Kasumi-1 (cell line): ENCODE measurements at regions not wholly inside any gene's neighbourhood (a gene's known extent, or its start where the extent isn't known, plus 50 kb on each side); places are given as distances from the start of the nearest gene placed in this dataset.

ENCODE experiments used
- DNase-seq, 2 experiments: peaks; one replicate each; lab custom pipeline; 2025; lab: John Stamatoyannopoulos, UW

DNA sequence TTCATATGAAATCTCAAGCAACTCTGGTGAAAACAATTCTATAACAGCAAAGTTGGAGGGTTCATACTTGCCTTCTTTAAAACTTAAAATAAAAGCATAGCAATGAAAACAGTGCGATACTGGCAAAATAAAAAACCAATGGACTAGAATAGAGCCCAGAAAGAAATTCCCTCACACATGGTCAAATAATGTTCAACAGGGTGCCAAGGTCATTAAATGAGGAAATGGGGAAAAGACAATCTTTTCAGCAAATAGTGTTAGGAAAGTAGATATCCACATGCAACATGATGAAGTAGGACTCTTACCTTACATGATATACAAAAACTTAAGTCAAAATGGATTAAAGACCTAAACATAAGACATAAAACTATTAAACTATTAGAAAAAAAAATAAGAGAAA, 970.2 kb upstream of the AGA start:
- no peak for DNase-seq

GRCh38 chr4:178414042-178414441, 971.8 kb upstream of the AGA start:
- DNase-seq = no peak

GRCh38 chr4:178414881-178415446, 972.7 kb upstream of the AGA start:
- no peak for DNase-seq

- DNase-seq = no peak
Measured at GRCh38 chr4:178415925-178416324, 973.7 kb upstream of the AGA start.

DNA sequence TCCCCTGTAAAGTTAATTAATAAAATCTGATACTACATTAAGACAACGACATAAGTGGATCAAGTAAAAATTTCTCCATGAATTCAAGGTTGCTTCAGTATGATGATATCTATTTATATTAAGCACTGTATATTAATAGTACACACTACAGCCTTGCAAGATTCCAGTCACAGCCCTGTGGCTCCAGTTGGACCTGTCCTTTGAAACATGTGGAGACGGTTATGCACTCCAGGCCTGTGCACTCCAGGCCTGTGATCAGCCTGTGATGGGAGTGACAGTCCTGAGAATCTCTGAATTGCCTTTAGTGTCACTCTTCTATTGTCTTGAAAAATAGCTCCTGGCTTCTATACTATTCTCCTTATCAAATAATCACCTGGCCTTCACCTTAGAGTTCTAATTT, 981.1 kb upstream of the AGA start:
- no peak for DNase-seq

GRCh38 chr4:178426871-178427270, 984.6 kb upstream of the AGA start:
- DNase-seq = no peak

DNA sequence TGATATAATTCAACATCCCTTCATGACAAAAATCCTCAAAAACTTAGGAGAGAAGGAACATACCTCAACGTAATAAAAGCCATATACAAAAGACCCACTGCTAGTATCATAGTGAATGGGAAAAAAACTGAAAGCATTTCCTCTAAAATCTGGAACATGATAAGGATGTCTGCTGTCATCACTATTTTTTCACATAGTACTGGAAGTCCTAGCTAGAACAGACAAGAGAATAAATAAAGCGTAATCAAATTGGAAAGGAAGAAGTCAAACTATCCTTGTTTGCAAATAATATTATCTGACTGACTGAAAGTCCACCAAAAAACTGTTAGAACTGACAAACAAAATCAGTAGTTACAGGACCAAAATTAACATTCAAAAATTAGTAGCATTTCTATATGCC, 985.4 kb upstream of the AGA start:
- no peak for DNase-seq

DNA sequence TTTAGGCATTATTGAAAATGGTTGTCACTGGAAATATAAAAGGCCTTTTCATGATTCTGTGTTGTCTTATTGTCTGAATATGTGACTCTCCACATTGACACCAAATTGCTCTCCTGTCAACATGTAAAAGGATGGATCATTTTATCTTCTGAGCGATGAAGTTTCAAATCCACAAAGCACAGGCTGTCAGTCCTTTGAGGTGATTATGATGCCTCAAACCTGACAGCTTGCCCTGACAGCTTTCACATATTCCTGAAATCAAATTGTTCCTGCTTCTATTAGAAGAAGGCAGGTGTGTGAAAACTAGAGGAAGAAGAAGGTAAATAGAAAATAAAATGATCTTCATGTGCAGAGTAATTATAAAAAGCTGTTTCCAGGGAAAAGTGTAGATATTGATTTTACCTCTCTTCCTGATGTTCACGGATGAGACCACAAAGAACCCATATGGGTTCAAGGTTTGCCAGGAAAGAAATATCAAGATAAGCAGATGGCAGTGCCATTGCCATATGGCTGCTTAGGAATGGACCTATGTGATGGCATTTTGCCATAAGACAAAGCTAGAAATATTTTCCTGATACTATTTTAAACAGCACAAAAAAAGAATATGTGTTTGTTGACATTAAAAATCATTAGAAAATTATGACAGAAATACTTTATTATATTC, 1006.3 kb upstream of the AGA start:
- DNase-seq = no peak

GRCh38 chr4:178450614-178451013, 1008.4 kb upstream of the AGA start:
- no peak for DNase-seq

DNA sequence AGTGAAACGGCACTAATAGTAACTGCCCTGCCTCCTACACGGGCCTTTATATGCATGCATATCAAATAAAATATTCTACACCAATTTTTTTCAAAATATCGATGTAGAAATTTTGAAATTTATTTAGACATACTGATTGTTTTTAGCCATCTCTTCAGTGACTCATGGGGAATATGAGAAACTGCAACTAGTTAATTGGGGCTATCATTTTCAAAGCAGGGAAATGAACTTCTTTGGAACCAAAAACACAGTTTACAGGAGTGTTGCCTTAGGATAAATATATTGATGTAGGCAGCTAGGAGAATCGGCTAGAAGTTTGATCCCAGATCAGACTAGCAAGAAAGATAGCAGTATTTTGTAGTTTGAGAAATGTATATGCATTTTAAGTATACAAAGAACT, 1010.8 kb upstream of the AGA start:
- DNase-seq = no peak

DNA sequence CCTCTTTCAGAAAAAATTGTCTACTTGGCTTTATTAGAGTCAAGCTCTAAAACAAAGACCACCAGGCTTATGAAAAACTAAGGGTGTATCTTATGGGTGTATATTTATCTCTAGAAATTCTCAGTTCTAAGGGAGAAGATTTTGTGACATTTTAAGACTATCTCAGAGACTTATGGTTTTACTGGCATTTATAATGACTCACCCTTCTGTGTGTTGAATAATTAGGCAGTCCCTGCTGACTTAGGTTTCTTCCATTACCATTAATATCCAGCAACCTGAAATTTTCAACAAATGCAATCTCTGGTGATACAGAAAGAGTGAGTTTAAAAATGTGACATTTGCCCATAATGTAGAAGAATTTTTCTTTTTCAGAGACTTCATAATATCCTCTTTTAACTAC, 1015.0 kb upstream of the AGA start:
- DNase-seq = no peak

DNA sequence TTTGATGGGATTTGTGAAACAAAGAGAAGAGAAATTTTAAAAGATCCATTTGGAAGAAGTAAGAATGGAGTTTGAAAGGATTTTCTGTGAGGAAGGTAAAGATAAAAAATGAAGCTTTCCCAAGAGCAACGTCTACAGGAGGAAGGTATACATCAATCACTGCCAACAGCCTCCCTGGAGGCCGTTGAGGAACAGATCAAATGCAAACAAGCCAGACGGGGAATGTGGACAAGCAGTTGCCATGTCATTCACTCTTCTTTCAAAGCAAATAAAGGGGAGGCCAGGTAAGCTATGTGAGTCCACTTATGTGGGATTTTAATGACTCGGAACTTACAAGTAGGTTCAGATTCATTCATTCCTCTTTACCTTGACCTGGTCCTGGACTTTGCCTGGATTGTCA, 1020.5 kb upstream of the AGA start:
- no peak for DNase-seq

DNA sequence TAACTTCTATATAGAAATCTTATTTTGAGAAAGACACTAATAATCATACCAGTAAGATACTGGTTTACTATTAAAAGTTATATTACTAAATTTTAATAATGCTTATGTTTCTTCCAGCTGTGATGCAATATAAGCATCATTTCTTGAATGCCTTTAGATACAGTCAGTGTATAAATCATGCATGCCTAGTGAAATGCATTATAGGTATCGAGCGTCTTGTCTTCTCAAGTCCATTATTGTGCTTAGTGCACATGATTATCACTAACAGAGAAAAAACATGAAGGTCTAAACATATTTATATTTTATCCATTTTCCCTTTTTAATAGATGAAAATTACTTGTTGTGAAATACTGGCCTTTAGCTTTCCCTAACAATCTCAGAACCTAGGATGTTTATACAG, 1021.5 kb upstream of the AGA start:
- no peak for DNase-seq

- DNase-seq = no peak
Measured at GRCh38 chr4:178470996-178471784, 1029.0 kb upstream of the AGA start.

DNA sequence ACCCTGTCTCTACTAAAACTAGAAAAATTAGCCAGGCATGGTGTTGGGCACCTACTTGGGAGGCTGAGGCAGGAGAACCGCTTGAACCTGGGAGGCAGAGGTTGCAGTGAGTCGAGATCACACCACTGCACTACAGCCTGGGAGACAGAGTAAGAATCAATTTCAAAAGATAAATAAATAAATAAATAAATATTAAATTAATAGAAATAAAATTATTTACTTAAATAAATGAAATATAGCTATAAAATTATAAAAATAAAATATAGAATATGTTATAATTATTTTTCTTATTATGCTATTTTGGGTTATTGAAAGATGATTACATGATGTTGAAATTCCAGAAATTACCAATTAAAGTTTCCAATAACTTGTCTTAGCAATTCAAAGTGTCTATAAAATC, 1029.8 kb upstream of the AGA start:
- no peak for DNase-seq

DNA sequence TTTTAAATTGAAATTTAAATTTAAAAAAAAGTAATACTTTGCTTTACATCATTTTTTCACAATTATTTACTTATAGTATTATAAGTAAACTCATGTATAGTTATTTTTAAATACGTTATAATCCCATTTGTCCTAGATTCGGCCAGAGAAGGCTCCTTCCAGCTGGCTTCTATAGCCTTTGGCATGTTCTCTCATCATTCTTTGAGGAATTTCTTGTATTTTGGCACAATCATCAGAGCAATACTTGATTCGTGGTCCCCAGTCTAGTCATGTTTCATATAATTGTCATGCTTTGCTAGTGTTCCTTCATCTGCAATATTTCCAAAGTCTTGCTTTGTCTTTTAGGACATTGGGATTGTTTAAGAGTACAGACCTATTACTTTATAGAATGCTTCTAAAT, 1037.9 kb upstream of the AGA start:
- DNase-seq = no peak

DNA sequence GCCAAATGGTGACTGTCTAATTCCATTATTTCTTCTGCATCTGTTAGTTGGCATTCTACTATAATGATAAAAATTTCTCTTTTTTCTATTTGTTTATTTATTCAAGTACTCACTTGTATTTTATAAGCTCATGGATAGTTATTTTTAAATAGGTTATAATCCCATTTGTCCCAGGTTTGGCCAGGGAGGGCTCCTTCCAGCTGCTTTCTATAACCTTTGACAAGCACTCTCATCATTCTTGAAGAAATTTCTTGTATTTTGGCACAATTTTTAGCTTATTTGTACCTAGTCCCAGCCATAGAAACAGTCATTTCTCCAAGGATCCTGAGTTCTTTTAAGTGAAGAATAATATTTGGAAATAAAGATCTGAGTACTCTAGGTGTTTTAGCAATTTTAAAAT, 1038.6 kb upstream of the AGA start:
- no peak for DNase-seq

DNA sequence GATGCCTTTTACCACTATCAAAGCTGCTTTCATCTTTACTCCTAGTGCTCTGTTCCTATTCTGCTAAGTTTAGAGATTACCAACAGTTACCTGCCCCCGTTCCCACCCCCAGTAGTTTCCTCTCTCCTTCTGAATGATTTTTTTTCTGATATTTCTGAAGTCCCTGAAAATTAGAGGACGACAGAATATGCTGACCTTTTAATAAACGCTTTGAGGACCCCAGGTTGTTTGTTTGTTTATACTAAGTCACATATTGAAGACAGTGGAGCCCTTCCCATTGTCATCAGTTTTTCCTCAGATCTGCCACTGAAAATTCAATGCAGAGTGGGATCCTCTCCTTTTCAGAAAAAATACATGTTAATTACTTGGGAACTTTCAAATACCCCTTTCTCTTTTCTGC, 1039.3 kb upstream of the AGA start:
- DNase-seq = no peak

DNA sequence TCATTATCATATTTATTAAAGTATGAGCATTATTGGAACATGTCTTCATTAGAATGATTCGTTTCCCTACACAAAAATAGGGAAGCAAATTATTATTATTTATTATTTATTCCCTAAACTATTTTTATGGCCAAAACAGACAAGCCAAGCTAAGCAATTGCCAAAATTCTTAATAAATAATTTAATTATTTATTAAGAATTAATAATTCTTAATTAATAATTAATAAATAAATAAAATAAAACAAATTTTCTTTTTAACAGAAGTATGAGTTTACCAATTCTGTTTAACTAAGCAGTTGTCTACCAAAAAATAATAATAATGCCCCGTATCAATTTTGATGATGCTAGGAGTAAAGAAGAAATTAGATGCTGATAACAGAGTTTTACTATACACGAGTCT, 1080.8 kb upstream of the AGA start:
- no peak for DNase-seq

GRCh38 chr4:178535939-178536579, 1093.8 kb upstream of the AGA start:
- DNase-seq = no peak

- no peak for DNase-seq
Measured at GRCh38 chr4:178553201-178553600, 1111.0 kb upstream of the AGA start.

DNA sequence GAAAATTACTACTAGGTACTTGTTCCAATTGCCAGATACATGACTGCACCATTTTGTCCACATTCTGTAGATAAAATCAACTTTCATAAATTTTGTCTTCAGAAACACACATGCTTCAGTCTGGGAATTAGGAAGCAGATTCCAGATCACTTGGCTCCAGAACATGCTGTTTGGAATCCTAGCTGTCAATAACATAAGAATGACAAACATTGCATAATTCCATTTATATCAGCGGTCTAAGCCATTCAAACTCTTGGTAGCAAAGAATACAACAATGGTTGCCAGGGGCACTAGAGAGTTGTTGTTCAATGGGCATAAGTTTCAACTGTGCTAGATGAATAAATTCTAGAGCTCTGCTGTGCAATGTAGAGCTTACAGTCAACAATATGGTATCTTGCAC, 1112.1 kb upstream of the AGA start:
- DNase-seq = no peak

DNA sequence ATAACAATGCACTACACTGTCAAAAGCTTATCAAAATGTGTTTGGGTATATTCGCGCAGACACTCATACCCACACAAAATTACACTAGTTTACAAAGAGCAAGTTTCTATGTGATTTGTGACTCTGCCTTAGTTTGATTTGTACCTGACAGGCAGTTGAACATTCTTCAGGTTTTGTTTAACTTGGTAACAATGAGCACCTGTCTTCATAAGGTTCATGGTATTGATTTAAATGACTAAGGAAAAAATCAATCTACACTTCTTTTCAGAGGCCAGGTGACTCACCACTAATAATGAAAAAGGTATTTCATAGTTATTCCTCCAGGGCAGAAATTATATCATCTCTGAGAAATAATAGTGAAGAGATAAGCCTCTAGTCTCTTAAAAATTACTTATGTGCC, 1114.6 kb upstream of the AGA start:
- DNase-seq = no peak
